ENCODE measurements at regions not wholly inside any gene's neighbourhood (a gene's known extent, or its start where the extent isn't known, plus 50 kb on each side); places are given as distances from the start of the nearest gene placed in this dataset.
"Not testable (repeated sequence)": the region's sequence is repeated elsewhere in the genome, so short reads cannot be mapped to it uniquely, and the experiment has no call there.

GRCh38 chr22:26972286-26972685 lies 314.9 kb downstream of the MIAT start:
- Histone ChIP-seq H3K9me3 (ENCODE audit: control insufficient read depth in 2 of 3, low read length in 3 of 3) (no peaks in the 10 kb centered on the region), H3K4me3 (ENCODE audit: low read length) (no peak overlapping the region), H3K27me3 (ENCODE audit: control insufficient read depth in 2 of 2, insufficient read depth in 2 of 2, low read length in 2 of 2) (no peaks in the 10 kb centered on the region), H3K27ac (ENCODE audit: low read depth, low read length) (no peak overlapping the region), H3K4me1 (ENCODE audit: control insufficient read depth in 2 of 2, insufficient read depth in 2 of 2, low read length in 2 of 2) (no peaks in the 10 kb centered on the region), H3K36me3 (ENCODE audit: control insufficient read depth in 2 of 3, insufficient read depth in 3 of 3, low read length in 3 of 3) (no peaks in the 10 kb centered on the region)
- H3K27me3 Mint-ChIP-seq: peaks cover 0 to 15% (median 11%) of the 10 kb centered on the region in 5 donors
- H3K36me3 Mint-ChIP-seq: peaks cover 0 to 3% (median 0%) of the 10 kb centered on the region in 5 donors
- no peak overlapping the region for H3K4me3 Mint-ChIP-seq
- H3K4me1 Mint-ChIP-seq: peaks cover 0 to 1% (median 0%) of the 10 kb centered on the region in 7 donors
- POLR2A ChIA-PET: no interaction called here
- DNase-seq (no peak), ATAC-seq (no peak)
- peaks cover 0 to 4% (median 0%) of the 10 kb centered on the region in 11 donors for H3K9me3 Mint-ChIP-seq
- H3K27ac Mint-ChIP-seq: no peak overlapping the region
- intact Hi-C loops (cut with micrococcal nuclease): no loop called here
- CTCF ChIA-PET: no interaction called here

GRCh38 chr22:26972915-26973314 lies 315.5 kb downstream of the MIAT start:
- H3K27ac ChIP-seq (ENCODE audit: low read depth, low read length); H3K27ac Mint-ChIP-seq; H3K9me3 ChIP-seq (ENCODE audit: control insufficient read depth in 2 of 3, low read length in 3 of 3); H3K36me3 Mint-ChIP-seq; H3K4me1 Mint-ChIP-seq; POLR2A ChIA-PET; H3K4me3 Mint-ChIP-seq; H3K36me3 ChIP-seq (ENCODE audit: control insufficient read depth in 2 of 3, insufficient read depth in 3 of 3, low read length in 3 of 3); H3K4me1 ChIP-seq (ENCODE audit: control insufficient read depth in 2 of 2, insufficient read depth in 2 of 2, low read length in 2 of 2); ATAC-seq; H3K4me3 ChIP-seq (ENCODE audit: low read length); H3K27me3 ChIP-seq (ENCODE audit: control insufficient read depth in 2 of 2, insufficient read depth in 2 of 2, low read length in 2 of 2); H3K9me3 Mint-ChIP-seq; DNase-seq; intact Hi-C loops (cut with micrococcal nuclease): not testable (repeated sequence)
- CTCF ChIA-PET: interaction anchor here (0.7 kb wide), 1 partner anchor 106 kb away, joined by 3 read pairs; no protein-coding TSS in a partner anchor
- peaks cover 0 to 17% (median 11%) of the 10 kb centered on the region in 5 donors for H3K27me3 Mint-ChIP-seq

GRCh38 chr22:26974034-26974433 lies 316.6 kb downstream of the MIAT start:
- Mint-ChIP-seq H3K36me3 (peaks cover 0 to 8% (median 0%) of the 10 kb centered on the region in 5 donors), H3K27ac (no peak overlapping the region), H3K27me3 (peaks cover 0 to 17% (median 11%) of the 10 kb centered on the region in 5 donors), H3K4me3 (no peak overlapping the region), H3K4me1 (peaks cover 0 to 1% (median 0%) of the 10 kb centered on the region in 7 donors), H3K9me3 (peaks cover 0 to 9% (median 0%) of the 10 kb centered on the region in 11 donors)
- H3K27me3 ChIP-seq (ENCODE audit: control insufficient read depth in 2 of 2, insufficient read depth in 2 of 2, low read length in 2 of 2): no peaks in the 10 kb centered on the region
- CTCF ChIA-PET: no interaction called here
- intact Hi-C loops (cut with micrococcal nuclease): no loop called here
- POLR2A ChIA-PET: no interaction called here
- H3K4me1 ChIP-seq (ENCODE audit: control insufficient read depth in 2 of 2, insufficient read depth in 2 of 2, low read length in 2 of 2): no peaks in the 10 kb centered on the region
- no peaks in the 10 kb centered on the region for H3K36me3 ChIP-seq (ENCODE audit: control insufficient read depth in 2 of 3, insufficient read depth in 3 of 3, low read length in 3 of 3)
- ATAC-seq (no peak), DNase-seq (no peak)
- H3K27ac ChIP-seq (ENCODE audit: low read depth, low read length): no peak overlapping the region
- H3K4me3 ChIP-seq (ENCODE audit: low read length): no peak overlapping the region
- H3K9me3 ChIP-seq (ENCODE audit: control insufficient read depth in 2 of 3, low read length in 3 of 3): no peaks in the 10 kb centered on the region

- peaks cover 0 to 9% (median 0%) of the 10 kb centered on the region in 11 donors for H3K9me3 Mint-ChIP-seq
Measured at GRCh38 chr22:26974914-26975803, 317.8 kb downstream of the MIAT start.

GRCh38 chr22:26975865-26976264 lies 318.5 kb downstream of the MIAT start:
- DNase-seq: no peak
- H3K27ac ChIP-seq (ENCODE audit: low read depth, low read length): no peak overlapping the region
- ChIA-PET CTCF (no interaction called here), POLR2A (no interaction called here)
- H3K36me3 ChIP-seq (ENCODE audit: control insufficient read depth in 2 of 3, insufficient read depth in 3 of 3, low read length in 3 of 3): no peaks in the 10 kb centered on the region
- no peaks in the 10 kb centered on the region for H3K9me3 ChIP-seq (ENCODE audit: control insufficient read depth in 2 of 3, low read length in 3 of 3)
- H3K27ac Mint-ChIP-seq: no peak overlapping the region
- H3K4me3 ChIP-seq (ENCODE audit: low read length): no peak overlapping the region
- H3K4me1 ChIP-seq (ENCODE audit: control insufficient read depth in 2 of 2, insufficient read depth in 2 of 2, low read length in 2 of 2): no peaks in the 10 kb centered on the region
- H3K36me3 Mint-ChIP-seq: peaks cover 0 to 12% (median 0%) of the 10 kb centered on the region in 5 donors
- peaks cover 0 to 5% (median 0%) of the 10 kb centered on the region in 11 donors for H3K9me3 Mint-ChIP-seq
- H3K4me3 Mint-ChIP-seq: no peak overlapping the region
- intact Hi-C loops (cut with micrococcal nuclease): no loop called here
- ATAC-seq: no peak
- H3K27me3 Mint-ChIP-seq: peaks cover 0 to 22% (median 6%) of the 10 kb centered on the region in 5 donors
- no peaks in the 10 kb centered on the region for H3K27me3 ChIP-seq (ENCODE audit: control insufficient read depth in 2 of 2, insufficient read depth in 2 of 2, low read length in 2 of 2)
- H3K4me1 Mint-ChIP-seq: peaks cover 0 to 1% (median 0%) of the 10 kb centered on the region in 7 donors

More at GRCh38 chr22:26974914-26975803, 317.8 kb downstream of the MIAT start:
- POLR2A ChIA-PET: no interaction called here
- H3K36me3 ChIP-seq (ENCODE audit: control insufficient read depth in 2 of 3, insufficient read depth in 3 of 3, low read length in 3 of 3): no peaks in the 10 kb centered on the region
- H3K4me3 Mint-ChIP-seq: no peak overlapping the region
- no peaks in the 10 kb centered on the region for H3K4me1 ChIP-seq (ENCODE audit: control insufficient read depth in 2 of 2, insufficient read depth in 2 of 2, low read length in 2 of 2)
- peaks cover 0 to 1% (median 0%) of the 10 kb centered on the region in 7 donors for H3K4me1 Mint-ChIP-seq
- H3K36me3 Mint-ChIP-seq: peaks cover 0 to 12% (median 0%) of the 10 kb centered on the region in 5 donors
- intact Hi-C loops (cut with micrococcal nuclease): no loop called here
- DNase-seq (no peak), ATAC-seq (no peak)
- no peak overlapping the region for H3K27ac Mint-ChIP-seq
- H3K4me3 ChIP-seq (ENCODE audit: low read length): no peak overlapping the region
- CTCF ChIA-PET: no interaction called here
- no peaks in the 10 kb centered on the region for H3K9me3 ChIP-seq (ENCODE audit: control insufficient read depth in 2 of 3, low read length in 3 of 3)
- H3K27me3 ChIP-seq (ENCODE audit: control insufficient read depth in 2 of 2, insufficient read depth in 2 of 2, low read length in 2 of 2): no peaks in the 10 kb centered on the region
- H3K27ac ChIP-seq (ENCODE audit: low read depth, low read length): no peak overlapping the region
- H3K27me3 Mint-ChIP-seq: peaks cover 0 to 24% (median 10%) of the 10 kb centered on the region in 5 donors

GRCh38 chr22:26977741-26978376 lies 320.5 kb downstream of the MIAT start:
- intact Hi-C loops (cut with micrococcal nuclease): no loop called here
- peaks cover 0 to 9% (median 0%) of the 10 kb centered on the region in 5 donors for H3K36me3 Mint-ChIP-seq

More at GRCh38 chr22:26977741-26978376, 320.5 kb downstream of the MIAT start:
- no peak for ATAC-seq
- Histone ChIP-seq H3K27me3 (ENCODE audit: control insufficient read depth in 2 of 2, insufficient read depth in 2 of 2, low read length in 2 of 2) (no peaks in the 10 kb centered on the region), H3K4me1 (ENCODE audit: control insufficient read depth in 2 of 2, insufficient read depth in 2 of 2, low read length in 2 of 2) (no peaks in the 10 kb centered on the region), H3K36me3 (ENCODE audit: control insufficient read depth in 2 of 3, insufficient read depth in 3 of 3, low read length in 3 of 3) (no peaks in the 10 kb centered on the region), H3K9me3 (ENCODE audit: control insufficient read depth in 2 of 3, low read length in 3 of 3) (no peaks in the 10 kb centered on the region), H3K27ac (ENCODE audit: low read depth, low read length) (no peak overlapping the region), H3K4me3 (ENCODE audit: low read length) (no peak overlapping the region)
- Mint-ChIP-seq H3K4me3 (no peak overlapping the region), H3K27ac (no peak overlapping the region), H3K9me3 (peaks cover 0 to 5% (median 0%) of the 10 kb centered on the region in 11 donors), H3K27me3 (peaks cover 0 to 15% (median 0%) of the 10 kb centered on the region in 5 donors), H3K4me1 (no peaks in the 10 kb centered on the region)
- CTCF ChIA-PET: no interaction called here
- no peak for DNase-seq
- POLR2A ChIA-PET: no interaction called here

Measured in naive thymus-derived CD4-positive, alpha-beta T cell (primary cell).